Caki2 (cell line): ENCODE measurements at regions not wholly inside any gene's neighbourhood (a gene's known extent, or its start where the extent isn't known, plus 50 kb on each side); places are given as distances from the start of the nearest gene placed in this dataset.

Source experiments
- DNase-seq: peaks from one replicate; pipeline ENCODE4 v3.0.0-alpha.2; 2015; ENCODE audit warnings: low read depth
- in situ Hi-C: cut with HindIII; loops from 2 replicates; pipeline ENCODE4 v1.10.0; 2016; ENCODE audit warnings: low sequenced_read_pairs, low pct_unique_long_range_greater_than_20kb, mixed read lengths

- DNase-seq, result no peak
- in situ Hi-C loops, result no loop called here
Observed at GRCh38 chr20:22768266-22769178, 184.2 kb upstream of the FOXA2 start.

- in situ Hi-C loops, result no loop called here
- no peak for DNase-seq
Observed at GRCh38 chr20:22770241-22770800, 185.9 kb upstream of the FOXA2 start.

GRCh38 chr20:22771706-22772105 is 187.3 kb upstream of the FOXA2 start:
- in situ Hi-C loops, result no loop called here
- DNase-seq, result no peak

GRCh38 chr20:22773344-22773743 is 189.0 kb upstream of the FOXA2 start:
- DNase-seq, result no peak
- in situ Hi-C loops, result no loop called here

- in situ Hi-C loops, result no loop called here
Observed at GRCh38 chr20:22775256-22775655, 190.9 kb upstream of the FOXA2 start.

GRCh38 chr20:22775671-22776139 is 191.3 kb upstream of the FOXA2 start:
- peak; percentile 76 for DNase-seq
- in situ Hi-C loops, result no loop called here

More at GRCh38 chr20:22775256-22775655, 190.9 kb upstream of the FOXA2 start:
- no peak for DNase-seq

GRCh38 chr20:22776369-22776768 is 192.0 kb upstream of the FOXA2 start:
- peak; percentile 30 for DNase-seq
- in situ Hi-C loops, result no loop called here

GRCh38 chr20:22779878-22780277 is 195.5 kb upstream of the FOXA2 start:
- no peak for DNase-seq
- in situ Hi-C loops, result no loop called here

- in situ Hi-C loops, result no loop called here
- DNase-seq, result no peak
Observed at GRCh38 chr20:22781869-22782268, 197.5 kb upstream of the FOXA2 start.

- no peak for DNase-seq
- in situ Hi-C loops, result no loop called here
Observed at GRCh38 chr20:22789676-22790075, 205.3 kb upstream of the FOXA2 start.

GRCh38 chr20:22791396-22791795 is 207.0 kb upstream of the FOXA2 start:
- in situ Hi-C loops, result no loop called here
- no peak for DNase-seq

GRCh38 chr20:22791877-22792525 is 207.6 kb upstream of the FOXA2 start:
- no peak for DNase-seq
- in situ Hi-C loops, result no loop called here

- in situ Hi-C loops, result no loop called here
- DNase-seq, result no peak
Observed at GRCh38 chr20:22794200-22794599, 209.8 kb upstream of the FOXA2 start.

GRCh38 chr20:22795433-22795832 is 211.1 kb upstream of the FOXA2 start:
- in situ Hi-C loops, result no loop called here
- DNase-seq, result no peak

GRCh38 chr20:22795871-22796270 is 211.5 kb upstream of the FOXA2 start:
- DNase-seq, result peak; percentile 97
- in situ Hi-C loops, result no loop called here

- in situ Hi-C loops, result no loop called here
- DNase-seq, result no peak
Observed at GRCh38 chr20:22796469-22797077, 212.2 kb upstream of the FOXA2 start.

GRCh38 chr20:22797103-22797502 is 212.7 kb upstream of the FOXA2 start:
- in situ Hi-C loops, result no loop called here

GRCh38 chr20:22799687-22800086 is 215.3 kb upstream of the FOXA2 start:
- in situ Hi-C loops, result no loop called here
- no peak for DNase-seq

More at GRCh38 chr20:22797103-22797502, 212.7 kb upstream of the FOXA2 start:
- no peak for DNase-seq

- no peak for DNase-seq
- in situ Hi-C loops, result no loop called here
Observed at GRCh38 chr20:22800129-22800528, 215.8 kb upstream of the FOXA2 start.
